ENCODE measurements at regions not wholly inside any gene's neighbourhood (a gene's known extent, or its start where the extent isn't known, plus 50 kb on each side); places are given as distances from the start of the nearest gene placed in this dataset.
"Not testable (repeated sequence)": the region's sequence is repeated elsewhere in the genome, so short reads cannot be mapped to it uniquely, and the experiment has no call there.

GRCh38 chr13:44147648-44148047 is 226.0 kb upstream of the SERP2 start:
- H3K4me3 ChIP-seq = no peak overlapping the region
- H3K9me3 ChIP-seq = no peaks in the 10 kb centered on the region
- peaks cover 0 to 2% (median 0%) of the 10 kb centered on the region in 4 donors for H3K4me1 ChIP-seq
- no peak for DNase-seq (ENCODE audit: low spot score in 2 of 2)
- 63 to 65% methylated on average over 2 of the region's 2 CpGs for WGBS, 2 donors
- H3K27ac ChIP-seq = no peak overlapping the region
- H3K27me3 ChIP-seq = no peaks in the 10 kb centered on the region
- H3K36me3 ChIP-seq = no peaks in the 10 kb centered on the region
- no peak for TF ChIP-seq EP300 (IDR thresholded peaks at IDR 0.05)
- no peak for TF ChIP-seq CTCF (IDR thresholded peaks at IDR 0.05)
- no peak for TF ChIP-seq POLR2A (IDR thresholded peaks at IDR 0.05)

GRCh38 chr13:44148159-44148914 is 225.3 kb upstream of the SERP2 start:
- Histone ChIP-seq H3K9me3 (no peaks in the 10 kb centered on the region), H3K4me3 (no peak overlapping the region)

GRCh38 chr13:44149231-44149630 is 224.4 kb upstream of the SERP2 start:
- H3K36me3 ChIP-seq; DNase-seq (ENCODE audit: low spot score in 2 of 2); H3K4me1 ChIP-seq; H3K4me3 ChIP-seq; H3K9me3 ChIP-seq; H3K27me3 ChIP-seq; H3K27ac ChIP-seq: not testable (repeated sequence)
- WGBS, 2 donors = 84% methylated on average over 3 of the region's 3 CpGs

More at GRCh38 chr13:44148159-44148914, 225.3 kb upstream of the SERP2 start:
- H3K4me1 ChIP-seq = no peaks in the 10 kb centered on the region
- H3K27ac ChIP-seq = no peak overlapping the region
- no peaks in the 10 kb centered on the region for H3K27me3 ChIP-seq
- no peak for DNase-seq (ENCODE audit: low spot score in 2 of 2)
- 82 to 89% methylated on average over 5 of the region's 5 CpGs for WGBS, 2 donors
- no peaks in the 10 kb centered on the region for H3K36me3 ChIP-seq
- TF ChIP-seq CTCF (IDR thresholded peaks at IDR 0.05) = no peak
- no peak for TF ChIP-seq POLR2A (IDR thresholded peaks at IDR 0.05)
- TF ChIP-seq EP300 (IDR thresholded peaks at IDR 0.05) = no peak

GRCh38 chr13:44149821-44150220 is 223.8 kb upstream of the SERP2 start:
- no peak for DNase-seq (ENCODE audit: low spot score in 2 of 2)
- TF ChIP-seq POLR2A (IDR thresholded peaks at IDR 0.05) (no peak), CTCF (IDR thresholded peaks at IDR 0.05) (no peak)
- H3K36me3 ChIP-seq = no peaks in the 10 kb centered on the region
- H3K27ac ChIP-seq = no peak overlapping the region
- no peak overlapping the region for H3K4me3 ChIP-seq
- no peaks in the 10 kb centered on the region for H3K27me3 ChIP-seq
- H3K9me3 ChIP-seq = no peaks in the 10 kb centered on the region
- no peaks in the 10 kb centered on the region for H3K4me1 ChIP-seq
- 92 to 95% methylated on average over 4 of the region's 4 CpGs for WGBS, 2 donors

GRCh38 chr13:44151474-44151873 is 222.2 kb upstream of the SERP2 start:
- WGBS, 2 donors = 81 to 86% methylated on average over 2 of the region's 2 CpGs
- H3K9me3 ChIP-seq = no peaks in the 10 kb centered on the region
- no peak overlapping the region for H3K4me3 ChIP-seq
- TF ChIP-seq CTCF (IDR thresholded peaks at IDR 0.05) (no peak), EP300 (IDR thresholded peaks at IDR 0.05) (no peak), POLR2A (IDR thresholded peaks at IDR 0.05) (no peak)
- H3K4me1 ChIP-seq = peaks cover 0 to 14% (median 2%) of the 10 kb centered on the region in 4 donors
- no peaks in the 10 kb centered on the region for H3K27me3 ChIP-seq
- no peak for DNase-seq (ENCODE audit: low spot score in 2 of 2)
- no peaks in the 10 kb centered on the region for H3K36me3 ChIP-seq
- H3K27ac ChIP-seq = no peak overlapping the region

Data from tibial nerve (tissue), 4 donors.